ENCODE measurements at regions not wholly inside any gene's neighbourhood (a gene's known extent, or its start where the extent isn't known, plus 50 kb on each side); places are given as distances from the start of the nearest gene placed in this dataset.

GRCh38 chr16:56140645-56141044, 50.6 kb upstream of the GNAO1 start:
- no peak for DNase-seq

GRCh38 chr16:56137269-56137668, 54.0 kb upstream of the GNAO1 start:
- DNase-seq = no peak

- DNase-seq = no peak
These were observed 55.0 kb upstream of the GNAO1 start for GRCh38 chr16:56136256-56136655.

- no peak for DNase-seq
These were observed 56.5 kb upstream of the GNAO1 start for GRCh38 chr16:56134790-56135189.

GRCh38 chr16:56125922-56126321, 65.4 kb upstream of the GNAO1 start:
- no peak for DNase-seq

- no peak for DNase-seq
These were observed 69.0 kb upstream of the GNAO1 start for GRCh38 chr16:56122251-56122650.

GRCh38 chr16:56121156-56121500, 70.2 kb upstream of the GNAO1 start:
- peak; percentile 46 for DNase-seq

GRCh38 chr16:56120447-56121155, 70.7 kb upstream of the GNAO1 start:
- no peak for DNase-seq

- DNase-seq = peak; percentile 25
These were observed 72.2 kb upstream of the GNAO1 start for GRCh38 chr16:56119133-56119532.

GRCh38 chr16:56116577-56116964, 74.7 kb upstream of the GNAO1 start:
- DNase-seq = no peak

GRCh38 chr16:56115817-56116576, 75.3 kb upstream of the GNAO1 start:
- DNase-seq = peak; percentile 2

- no peak for DNase-seq
These were observed 78.1 kb upstream of the GNAO1 start for GRCh38 chr16:56113223-56113622.

- no peak for DNase-seq
These were observed 80.2 kb upstream of the GNAO1 start for GRCh38 chr16:56111100-56111499.

GRCh38 chr16:56109994-56110393, 81.3 kb upstream of the GNAO1 start:
- DNase-seq = no peak

- no peak for DNase-seq
These were observed 82.1 kb upstream of the GNAO1 start for GRCh38 chr16:56109205-56109604.

- no peak for DNase-seq
These were observed 82.6 kb upstream of the GNAO1 start for GRCh38 chr16:56108724-56109123.

GRCh38 chr16:56108056-56108471, 83.2 kb upstream of the GNAO1 start:
- DNase-seq = no peak

GRCh38 chr16:56106527-56106926, 84.8 kb upstream of the GNAO1 start:
- no peak for DNase-seq

- DNase-seq = no peak
These were observed 88.4 kb upstream of the GNAO1 start for GRCh38 chr16:56102906-56103305.

- no peak for DNase-seq
These were observed 89.1 kb upstream of the GNAO1 start for GRCh38 chr16:56102183-56102686.

GRCh38 chr16:56101480-56101879, 89.8 kb upstream of the GNAO1 start:
- no peak for DNase-seq

GRCh38 chr16:56097306-56097705, 94.0 kb upstream of the GNAO1 start:
- DNase-seq = no peak

- DNase-seq = no peak
These were observed 97.1 kb upstream of the GNAO1 start for GRCh38 chr16:56094231-56094630.

GRCh38 chr16:56093055-56093454, 98.2 kb upstream of the GNAO1 start:
- no peak for DNase-seq

GRCh38 chr16:56090076-56090475, 101.2 kb upstream of the GNAO1 start:
- DNase-seq = no peak

Data from inflammatory macrophage treated with lipopolysaccharide for 4 hours (primary cell).